NCI-H2081 treated with DMSO at 0.1 percent for 48 hours (cell line): ENCODE measurements at regions not wholly inside any gene's neighbourhood (a gene's known extent, or its start where the extent isn't known, plus 50 kb on each side); places are given as distances from the start of the nearest gene placed in this dataset.

ENCODE experiments used
- DNase-seq: peaks from one replicate; lab custom pipeline; 2025; lab: John Stamatoyannopoulos, UW

GRCh38 chr18:76685860-76686259 lies 136.5 kb upstream of the ZNF236 start:
- DNase-seq = no peak

DNA sequence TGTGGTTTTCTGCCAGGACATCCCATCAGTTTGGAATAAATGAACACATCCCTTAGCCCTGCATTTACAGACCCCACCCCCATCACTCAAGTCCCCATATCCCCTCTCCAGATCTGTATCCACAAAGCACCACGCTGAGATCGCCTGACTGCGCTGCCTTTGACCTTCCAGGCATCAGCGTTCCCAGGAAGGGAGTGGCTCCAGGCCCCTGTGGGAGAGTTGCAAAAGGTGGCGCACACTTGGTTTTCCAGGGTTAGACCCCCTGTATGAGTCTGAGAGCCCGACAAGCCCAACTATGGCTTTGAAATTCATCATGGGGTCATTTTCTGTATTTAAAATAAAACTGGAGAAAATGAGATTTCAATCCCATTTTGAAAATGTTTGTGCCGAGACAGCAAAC lies 137.0 kb upstream of the ZNF236 start:
- DNase-seq = no peak

GRCh38 chr18:76684265-76684664 lies 138.1 kb upstream of the ZNF236 start:
- no peak for DNase-seq

DNA sequence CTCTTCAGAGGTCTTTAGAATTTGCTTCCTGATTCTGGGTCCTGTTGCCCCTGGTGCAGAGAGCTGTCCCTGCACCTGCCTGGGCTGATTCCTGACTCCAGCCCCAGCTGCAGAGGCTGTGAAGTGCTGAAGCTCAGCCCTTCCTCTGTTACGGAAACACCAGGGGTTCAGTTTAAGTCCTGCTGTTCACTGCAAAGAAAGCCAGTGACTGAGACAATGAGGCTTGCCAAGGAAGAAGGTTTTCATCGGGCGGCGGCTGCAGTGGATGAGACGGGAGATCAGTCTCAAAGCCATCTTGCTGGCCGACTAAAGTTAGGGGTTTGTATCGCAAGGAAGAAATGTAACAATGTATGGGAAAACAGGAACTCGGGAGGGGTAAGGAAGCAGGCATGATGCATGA lies 142.4 kb upstream of the ZNF236 start:
- no peak for DNase-seq

DNA sequence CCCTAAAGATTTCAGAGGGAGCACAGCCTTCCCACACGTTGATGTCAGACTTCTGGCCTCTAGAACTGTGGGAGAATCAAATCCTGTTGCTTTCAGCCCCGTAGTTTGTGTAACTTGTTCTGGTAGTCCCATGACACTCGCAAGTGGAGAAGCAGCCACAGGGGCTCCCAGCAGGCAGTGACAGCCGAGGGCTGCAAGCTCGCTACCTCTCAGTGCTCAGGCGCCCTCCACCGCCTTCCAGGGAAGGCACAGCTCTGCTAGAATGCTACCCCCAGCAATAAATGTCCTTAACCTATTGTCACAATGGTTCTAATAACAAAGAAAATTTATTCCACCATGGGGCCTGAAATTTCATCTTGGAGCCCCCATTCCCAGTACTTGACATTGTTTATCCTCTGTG lies 143.1 kb upstream of the ZNF236 start:
- no peak for DNase-seq

- DNase-seq = no peak
These were observed 144.1 kb upstream of the ZNF236 start for GRCh38 chr18:76678248-76678647.

DNA sequence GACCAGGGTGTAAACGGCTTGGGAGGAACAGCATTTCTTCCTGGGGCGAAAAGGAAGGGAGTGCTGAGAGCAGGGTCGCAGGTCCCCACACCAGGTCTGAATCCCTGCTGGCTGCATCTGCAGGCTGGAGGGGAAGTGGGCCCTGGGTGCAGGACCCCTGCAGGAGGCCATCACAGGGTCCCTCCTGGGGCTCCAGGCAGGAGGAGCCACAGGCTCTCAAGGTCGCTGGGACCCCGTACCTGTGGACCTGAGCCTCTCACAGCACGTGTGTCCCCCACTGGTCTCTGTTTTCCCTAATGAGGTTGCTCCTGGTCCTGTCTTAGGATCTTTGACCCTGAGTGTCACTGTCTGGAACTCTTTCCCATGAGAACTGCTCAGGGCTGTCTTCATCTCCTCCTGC lies 147.8 kb upstream of the ZNF236 start:
- no peak for DNase-seq

DNA sequence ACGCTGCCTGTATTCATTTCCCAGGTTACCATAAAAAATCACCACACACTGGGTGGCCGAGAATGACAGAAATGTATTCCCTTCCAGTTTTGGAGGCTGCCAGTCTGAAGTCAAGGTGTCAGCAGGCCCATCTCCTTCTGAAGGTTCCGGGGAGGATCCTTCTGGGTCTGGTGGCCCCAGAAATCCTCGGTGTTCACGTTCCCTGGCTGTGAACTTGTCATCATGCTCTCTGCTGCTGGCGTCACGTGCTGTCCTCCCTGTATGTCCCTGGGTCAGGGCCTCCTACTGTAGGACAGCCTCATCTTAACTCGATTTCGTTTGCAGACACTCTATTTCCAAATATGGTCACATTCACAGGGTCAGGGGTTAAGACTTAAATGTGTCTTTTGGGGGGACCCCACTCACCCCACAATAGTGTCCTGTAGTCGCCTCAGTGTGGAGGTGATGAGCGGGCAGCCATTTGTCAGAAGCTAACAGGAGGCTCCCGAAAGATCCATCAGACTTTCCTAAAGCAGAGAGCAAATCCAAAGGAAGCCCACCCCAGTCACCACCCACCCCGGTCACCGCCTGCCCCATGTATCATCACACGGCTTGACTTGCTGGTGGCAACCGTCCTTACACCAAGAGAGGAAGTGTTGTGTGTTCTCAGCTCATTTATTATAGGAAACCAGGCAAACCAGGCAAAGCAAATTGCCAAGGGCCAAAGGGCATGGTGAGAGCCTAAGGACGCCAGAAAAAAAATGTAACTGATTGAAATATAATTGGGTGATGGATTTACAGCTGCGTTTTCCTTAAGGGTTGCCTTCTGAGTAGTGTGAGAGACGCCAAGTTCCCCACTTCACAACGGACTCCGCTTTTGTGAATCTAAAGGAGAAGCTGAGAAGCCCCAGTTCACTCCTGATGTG lies 148.8 kb upstream of the ZNF236 start:
- DNase-seq = no peak

DNA sequence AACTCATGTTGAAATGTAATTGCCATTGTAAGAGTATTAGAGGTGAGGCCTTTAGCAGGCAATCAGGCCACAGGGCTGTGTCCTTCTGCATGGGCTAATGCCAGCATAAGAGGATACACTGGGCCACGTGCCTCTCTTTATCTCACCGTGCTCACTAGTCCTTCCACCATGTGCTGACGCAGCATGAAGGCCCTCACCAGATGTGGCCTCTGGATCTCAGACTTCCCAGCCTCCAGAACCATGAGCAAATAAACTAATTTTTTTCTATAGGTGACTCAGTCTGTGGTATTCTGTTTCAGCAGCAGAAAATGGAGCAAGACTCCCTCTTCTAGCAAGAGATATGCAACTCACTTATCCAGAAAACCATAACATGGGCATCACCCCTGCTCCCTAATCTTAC lies 149.7 kb upstream of the ZNF236 start:
- DNase-seq = no peak

GRCh38 chr18:76670564-76671288 lies 151.6 kb upstream of the ZNF236 start:
- no peak for DNase-seq

GRCh38 chr18:76668546-76668945 lies 153.8 kb upstream of the ZNF236 start:
- no peak for DNase-seq

DNA sequence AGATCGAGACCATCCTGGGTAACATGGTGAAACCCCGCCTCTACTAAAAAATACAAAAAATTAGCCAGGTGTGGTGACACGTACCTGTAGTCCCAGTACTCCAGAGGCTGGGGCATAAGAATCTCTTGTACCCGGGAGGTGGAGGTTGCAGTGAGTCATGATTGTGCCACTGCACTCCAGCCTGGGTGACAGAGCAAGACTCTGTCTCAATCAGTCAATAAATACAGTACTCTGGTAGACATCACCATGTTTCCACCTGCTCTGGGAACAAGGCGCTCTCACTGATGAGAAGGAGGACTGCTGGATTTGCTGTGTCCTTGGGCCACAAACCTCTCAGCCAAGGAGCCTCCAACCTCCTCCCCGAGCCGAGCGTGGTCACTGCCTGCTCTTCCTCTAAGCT lies 154.2 kb upstream of the ZNF236 start:
- DNase-seq = no peak

DNA sequence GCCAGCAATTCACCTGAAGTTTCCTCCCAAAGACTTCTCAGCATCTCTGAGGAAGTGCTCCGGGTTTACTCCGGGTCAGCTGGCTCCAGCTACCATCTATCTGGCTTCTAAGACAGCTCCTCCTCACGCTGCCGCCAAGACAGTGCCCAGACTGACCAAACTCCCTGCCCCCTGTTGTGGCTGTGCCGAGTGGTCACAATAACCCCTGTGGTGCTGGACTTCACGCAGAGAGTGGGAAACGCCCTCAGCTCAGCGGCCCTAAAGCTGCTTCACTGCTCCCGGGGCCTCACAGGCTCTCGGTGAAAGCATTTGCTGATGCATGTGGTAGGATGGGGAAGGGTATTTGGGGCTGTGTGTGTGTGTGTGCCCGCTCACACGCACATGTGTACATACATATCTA lies 154.8 kb upstream of the ZNF236 start:
- no peak for DNase-seq

GRCh38 chr18:76662626-76663025 lies 159.7 kb upstream of the ZNF236 start:
- no peak for DNase-seq

DNA sequence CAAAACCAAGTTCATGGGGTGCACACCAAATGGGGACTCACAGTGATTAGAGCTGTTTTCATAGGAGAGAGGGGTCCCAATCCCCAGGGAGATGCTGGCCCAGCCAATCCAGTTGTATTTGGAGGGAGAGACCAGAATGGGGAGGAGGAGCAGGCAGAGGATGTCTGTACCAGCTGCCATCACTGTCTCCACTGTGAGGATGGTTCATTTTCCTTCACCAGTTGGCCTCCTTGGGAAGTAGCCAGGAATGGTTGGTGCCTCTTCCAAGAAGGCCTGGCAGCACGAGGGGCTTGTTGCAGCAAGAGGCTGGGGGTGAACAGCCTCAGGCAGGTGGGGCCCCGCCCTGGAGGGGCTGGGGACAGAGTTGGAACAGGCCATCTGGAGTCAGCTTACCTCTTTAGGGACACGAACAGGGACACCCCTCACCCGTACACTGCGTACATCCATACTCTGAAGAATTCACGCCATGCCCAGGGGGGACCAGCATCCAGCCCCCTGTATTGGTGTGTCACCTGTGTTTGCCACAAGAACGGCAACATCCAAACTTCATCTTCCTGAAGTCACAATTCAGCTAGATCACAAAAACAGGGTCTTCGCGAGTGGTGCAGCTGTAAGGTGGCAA lies 161.7 kb upstream of the ZNF236 start:
- no peak for DNase-seq

DNA sequence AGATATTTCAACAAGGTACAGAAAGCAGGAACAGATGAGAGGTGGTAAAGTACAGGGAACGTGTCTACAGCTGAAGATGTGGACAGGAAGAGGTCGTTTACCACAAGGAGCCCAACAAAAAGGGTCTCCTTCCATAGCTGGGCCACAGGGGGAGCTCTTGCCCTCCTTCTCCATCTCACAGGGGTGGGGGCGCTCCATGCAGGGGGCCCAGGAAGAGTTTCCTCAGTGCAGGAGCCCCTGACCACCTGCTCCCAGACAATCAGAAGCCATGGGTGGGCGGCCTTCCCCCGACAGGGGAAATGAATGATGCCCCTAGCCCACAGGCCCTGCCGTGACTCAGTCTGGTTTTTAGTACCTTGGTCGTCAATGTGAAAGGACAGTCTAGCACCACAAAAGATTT lies 163.6 kb upstream of the ZNF516 start:
- no peak for DNase-seq

DNA sequence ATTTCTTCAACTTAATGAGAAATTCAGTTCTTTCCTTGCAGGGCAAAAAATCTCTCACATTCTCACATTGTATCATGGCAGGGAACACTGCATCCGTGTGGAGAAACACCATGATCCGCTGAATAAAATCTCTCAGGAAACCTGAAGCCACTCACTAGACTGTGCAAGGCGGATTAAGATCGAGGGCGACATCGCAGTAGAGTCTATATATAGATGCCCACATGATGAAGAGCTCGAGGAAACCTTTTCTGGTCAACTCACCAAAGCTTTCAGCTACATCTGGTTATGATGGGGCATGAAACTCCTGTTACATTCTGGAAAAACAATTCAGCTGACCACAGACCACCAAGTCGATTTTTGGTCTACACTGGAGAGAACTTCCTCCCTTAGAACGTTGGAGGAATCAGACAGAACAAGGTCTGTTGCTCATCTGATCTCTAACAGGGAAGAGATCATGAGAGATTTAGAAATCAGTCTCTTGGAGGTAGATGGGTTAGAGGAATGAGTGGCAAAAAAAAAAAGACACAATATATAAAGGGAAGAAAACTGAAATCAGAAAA lies 162.9 kb upstream of the ZNF516 start:
- no peak for DNase-seq

DNA sequence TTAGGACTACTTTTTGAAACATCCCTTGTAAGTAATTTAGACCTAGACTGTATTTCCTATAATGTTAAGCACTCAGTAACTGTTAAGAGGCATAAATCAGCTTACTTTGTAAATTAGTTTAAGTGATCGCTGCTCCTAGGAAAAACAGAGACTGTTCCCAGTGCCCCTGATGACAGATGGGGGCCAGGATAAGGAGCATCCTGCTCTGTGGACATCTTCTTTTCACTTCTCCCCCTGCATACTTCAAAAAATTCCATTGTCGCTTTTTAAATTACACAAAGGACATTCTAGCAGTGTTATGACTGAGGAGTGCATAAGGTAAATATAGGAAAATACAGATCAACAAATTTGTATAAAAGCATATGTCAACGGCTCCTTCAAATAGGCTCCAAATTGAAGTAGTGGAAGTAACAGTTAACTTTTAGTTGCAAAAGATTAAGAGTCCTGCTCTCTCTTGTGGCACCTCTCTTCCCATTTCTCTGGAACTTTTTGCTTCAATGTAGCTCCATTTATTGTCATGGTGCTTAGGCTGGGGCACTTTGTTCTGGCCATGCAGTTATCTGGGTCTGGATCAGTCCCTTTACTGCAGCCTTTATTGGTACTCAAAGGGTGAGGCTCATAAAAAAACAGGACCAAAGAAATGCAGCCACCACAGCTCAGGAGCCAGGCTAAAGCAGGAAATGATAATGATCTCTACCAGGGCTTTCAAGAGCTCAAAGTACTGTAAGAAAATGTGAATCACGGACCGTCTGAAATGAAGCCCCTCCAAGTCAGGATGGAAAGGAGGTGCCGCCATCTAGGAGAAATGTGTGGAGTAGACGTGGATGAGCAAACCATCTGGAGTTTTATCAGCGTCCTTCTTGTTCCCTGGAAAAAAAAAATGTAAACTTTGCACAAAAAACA lies 162.1 kb upstream of the ZNF516 start:
- DNase-seq = no peak

- no peak for DNase-seq
These were observed 159.5 kb upstream of the ZNF516 start for GRCh38 chr18:76654577-76654976.

DNA sequence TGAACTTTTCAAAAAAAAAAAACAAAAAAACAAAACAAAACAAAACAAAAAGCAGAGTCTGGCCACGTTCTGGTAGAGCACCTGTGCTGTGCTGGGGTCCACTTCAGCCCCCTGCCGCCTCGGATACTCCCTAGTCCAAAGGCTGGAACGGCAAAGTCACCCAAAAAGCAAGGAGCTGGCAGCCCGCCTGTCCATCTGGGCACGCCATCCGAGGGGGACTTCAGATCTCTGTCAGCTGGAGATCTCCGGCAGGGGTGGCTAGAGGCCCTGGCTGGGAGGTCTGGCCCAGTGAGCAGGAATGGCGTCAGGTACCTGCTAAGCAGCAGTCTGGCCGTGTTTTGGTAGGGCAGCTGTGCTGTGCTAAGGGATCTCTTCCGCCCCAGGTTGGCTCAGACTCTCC lies 152.3 kb upstream of the ZNF516 start:
- DNase-seq = no peak

GRCh38 chr18:76644580-76644979 lies 149.5 kb upstream of the ZNF516 start:
- DNase-seq = no peak

GRCh38 chr18:76643996-76644395 lies 149.0 kb upstream of the ZNF516 start:
- no peak for DNase-seq
